Astrocyte (in vitro differentiated cells and primary cell): ENCODE measurements at regions not wholly inside any gene's neighbourhood (a gene's known extent, or its start where the extent isn't known, plus 50 kb on each side); places are given as distances from the start of the nearest gene placed in this dataset.

Source experiments
- EZH2 ChIP-seq: IDR thresholded peaks from 2 replicates; pipeline ENCODE4 v1.6.1; 2012; ENCODE audit warnings: mild to moderate bottlenecking, low read length, inconsistent platforms; ENCODE audit not compliant: insufficient read depth
- TF ChIP-seq, protein P1 (sequence below): IDR thresholded peaks from 2 replicates; pipeline ENCODE4 v1.5.1; 2011; ENCODE audit warnings: low read depth, mild to moderate bottlenecking, inconsistent platforms, low read length, moderate library complexity; ENCODE audit not compliant: insufficient read depth

DNA sequence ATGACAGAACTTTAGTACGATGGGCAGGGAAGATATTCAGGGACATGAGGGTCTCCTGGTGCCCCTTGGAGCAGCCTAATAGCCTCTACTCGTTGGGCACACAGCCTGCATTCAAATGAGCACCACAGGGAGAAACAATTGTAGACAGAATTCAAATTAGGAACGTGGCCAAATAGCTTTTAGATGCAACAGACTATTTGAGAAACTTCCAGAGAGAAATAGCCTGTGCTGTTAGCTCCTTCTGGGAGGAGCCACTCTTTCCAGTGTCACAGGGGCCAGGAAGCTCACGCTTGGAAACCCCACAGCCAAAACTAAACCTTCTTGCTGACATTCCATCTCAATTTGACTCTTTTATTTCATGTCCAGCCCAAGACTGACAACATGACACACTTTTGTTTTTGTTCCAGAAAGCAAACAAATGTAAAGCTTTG is 114.5 kb downstream of the RPAP3 start:
- TF ChIP-seq, protein P1, sequence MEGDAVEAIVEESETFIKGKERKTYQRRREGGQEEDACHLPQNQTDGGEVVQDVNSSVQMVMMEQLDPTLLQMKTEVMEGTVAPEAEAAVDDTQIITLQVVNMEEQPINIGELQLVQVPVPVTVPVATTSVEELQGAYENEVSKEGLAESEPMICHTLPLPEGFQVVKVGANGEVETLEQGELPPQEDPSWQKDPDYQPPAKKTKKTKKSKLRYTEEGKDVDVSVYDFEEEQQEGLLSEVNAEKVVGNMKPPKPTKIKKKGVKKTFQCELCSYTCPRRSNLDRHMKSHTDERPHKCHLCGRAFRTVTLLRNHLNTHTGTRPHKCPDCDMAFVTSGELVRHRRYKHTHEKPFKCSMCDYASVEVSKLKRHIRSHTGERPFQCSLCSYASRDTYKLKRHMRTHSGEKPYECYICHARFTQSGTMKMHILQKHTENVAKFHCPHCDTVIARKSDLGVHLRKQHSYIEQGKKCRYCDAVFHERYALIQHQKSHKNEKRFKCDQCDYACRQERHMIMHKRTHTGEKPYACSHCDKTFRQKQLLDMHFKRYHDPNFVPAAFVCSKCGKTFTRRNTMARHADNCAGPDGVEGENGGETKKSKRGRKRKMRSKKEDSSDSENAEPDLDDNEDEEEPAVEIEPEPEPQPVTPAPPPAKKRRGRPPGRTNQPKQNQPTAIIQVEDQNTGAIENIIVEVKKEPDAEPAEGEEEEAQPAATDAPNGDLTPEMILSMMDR, result no peak
- TF ChIP-seq EZH2, result no peak
